NCI-H2029 treated with DMSO at 0.1 percent for 48 hours (cell line): ENCODE measurements at regions not wholly inside any gene's neighbourhood (a gene's known extent, or its start where the extent isn't known, plus 50 kb on each side); places are given as distances from the start of the nearest gene placed in this dataset.
"Not testable (repeated sequence)": the region's sequence is repeated elsewhere in the genome, so short reads cannot be mapped to it uniquely, and the experiment has no call there.

Experiments used
- DNase-seq: peaks from one replicate; lab custom pipeline; 2025; lab: John Stamatoyannopoulos, UW

GRCh38 chr15:92705764-92706163 lies 50.2 kb upstream of the FAM174B start:
- DNase-seq: no peak

DNA sequence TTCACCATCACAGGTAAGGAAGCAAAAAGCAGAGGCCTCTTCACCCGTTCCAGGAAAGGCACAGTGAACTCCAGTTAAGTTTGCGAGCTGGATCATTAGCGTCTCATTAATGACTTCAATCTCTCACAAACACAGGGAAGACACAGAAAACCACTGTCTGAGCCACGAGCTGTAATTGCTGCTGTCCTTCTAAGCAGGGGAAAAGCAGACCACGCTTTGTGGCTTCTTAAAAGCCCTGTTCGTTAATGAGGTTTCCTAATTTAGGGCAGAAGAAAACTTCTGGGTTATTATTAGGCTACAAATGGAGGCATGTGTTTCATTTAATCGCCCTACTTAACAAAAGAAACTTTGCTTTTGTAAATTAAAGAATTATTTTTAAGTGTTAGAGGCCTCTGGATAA lies 50.6 kb upstream of the FAM174B start:
- no peak for DNase-seq

GRCh38 chr15:92707880-92708551 lies 52.4 kb upstream of the FAM174B start:
- no peak for DNase-seq

DNA sequence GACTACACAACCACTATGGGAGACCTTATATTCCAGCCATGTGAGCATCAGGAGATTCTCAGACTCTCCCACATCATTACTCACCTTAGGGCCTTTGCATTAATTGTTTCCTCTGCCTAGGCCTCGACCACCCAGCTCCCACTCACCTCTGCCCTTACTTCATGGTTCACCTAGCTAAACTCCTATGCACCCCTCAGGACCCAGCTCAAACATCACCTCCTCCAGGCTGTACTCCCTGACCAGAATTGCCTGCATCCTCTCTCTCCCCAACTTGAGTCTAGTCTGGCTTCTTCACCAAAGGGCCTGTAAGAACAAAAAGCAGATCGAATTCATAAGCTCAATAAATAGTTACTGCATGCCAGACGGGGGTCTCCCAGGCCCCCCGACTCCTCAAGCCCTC lies 53.1 kb upstream of the FAM174B start:
- no peak for DNase-seq

- no peak for DNase-seq
Measured at GRCh38 chr15:92709110-92709790, 53.7 kb upstream of the FAM174B start.

GRCh38 chr15:92711457-92711831 lies 55.9 kb upstream of the FAM174B start:
- DNase-seq: no peak

DNA sequence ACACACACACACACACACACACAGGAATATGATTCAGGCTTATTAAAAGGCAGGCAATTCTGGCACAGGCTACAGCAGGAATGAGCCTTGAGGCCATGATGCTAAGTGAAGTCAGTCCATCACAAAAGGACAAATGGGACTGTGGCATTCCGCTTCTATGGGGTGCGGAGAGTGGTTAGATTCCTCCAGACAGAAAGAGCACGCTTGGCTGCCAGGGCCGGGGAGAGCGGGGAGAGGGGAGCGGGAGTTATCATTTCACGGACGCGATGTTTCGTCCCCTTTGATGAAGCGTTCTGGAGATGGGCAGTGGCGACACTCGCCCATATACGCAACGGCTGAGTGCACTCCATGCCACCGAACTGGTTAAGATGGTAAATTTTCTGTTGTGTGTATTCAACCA lies 58.5 kb upstream of the FAM174B start:
- DNase-seq: no peak

DNA sequence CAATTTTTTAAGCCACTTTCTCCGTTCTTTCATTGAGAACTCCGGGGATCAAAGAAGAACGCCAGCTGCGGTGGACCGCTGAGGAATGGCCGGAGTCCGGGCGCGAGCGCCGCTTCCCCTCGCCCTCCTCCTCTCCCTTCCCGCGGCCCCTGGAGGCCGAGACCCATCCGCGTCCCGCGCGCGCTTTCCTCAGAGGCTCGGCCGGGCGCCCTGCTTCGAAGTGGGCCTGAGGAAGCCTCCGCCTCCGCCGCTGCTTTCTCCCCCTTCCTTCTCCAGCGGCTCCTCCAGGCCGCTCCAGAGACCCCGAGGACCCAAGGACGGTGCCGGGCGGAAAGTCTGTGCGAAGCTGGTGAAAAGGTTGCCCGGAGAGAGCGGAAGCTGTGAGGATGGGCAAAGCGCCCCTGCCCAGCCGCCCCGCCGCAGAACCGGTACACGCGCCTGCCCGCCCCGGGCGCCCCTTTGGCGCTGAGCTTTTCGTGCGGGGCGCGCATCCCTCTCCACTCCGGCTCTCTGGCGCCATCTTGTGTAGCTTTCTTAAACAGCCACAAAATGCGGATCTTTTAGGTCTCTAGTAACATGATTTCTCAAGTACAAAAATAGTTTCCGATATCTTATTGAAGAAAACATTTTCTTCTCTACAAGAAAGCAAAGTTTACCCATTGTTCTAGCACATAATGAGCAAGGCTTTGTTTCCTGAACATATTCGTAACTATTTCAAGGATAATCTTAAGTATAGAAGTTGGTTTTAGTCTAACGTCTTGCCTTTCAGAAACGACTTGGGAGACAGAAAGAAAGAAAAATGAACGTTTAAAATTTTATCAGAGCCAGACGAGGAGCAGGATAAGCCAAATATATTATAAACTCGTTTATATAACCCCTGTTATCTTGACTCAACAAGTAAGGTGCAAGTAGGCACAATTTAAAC lies 59.2 kb upstream of the FAM174B start:
- DNase-seq: no peak

DNA sequence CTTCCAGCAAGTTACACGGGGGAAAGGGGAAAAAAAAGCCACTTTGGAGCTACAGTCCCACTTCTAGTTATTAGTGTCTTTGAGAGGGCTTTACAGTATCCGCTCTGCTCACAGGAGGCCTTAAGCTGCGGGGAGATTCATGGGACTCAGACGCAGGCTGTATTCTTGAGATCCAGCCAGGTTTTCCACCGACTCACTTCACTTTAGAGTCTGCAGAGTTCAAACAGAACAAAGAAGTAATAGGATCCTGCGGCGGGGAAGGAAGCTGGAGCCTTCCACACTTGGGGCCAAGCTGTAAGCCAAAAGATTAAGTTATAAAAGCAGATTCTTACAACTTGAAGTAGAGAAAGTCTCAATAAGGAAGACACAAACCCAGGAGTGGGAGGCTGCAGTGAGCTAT lies 60.2 kb upstream of the FAM174B start:
- no peak for DNase-seq

- no peak for DNase-seq
Measured at GRCh38 chr15:92719021-92719420, 63.4 kb upstream of the FAM174B start.

- no peak for DNase-seq
Measured at GRCh38 chr15:92724144-92724543, 68.6 kb upstream of the FAM174B start.

DNA sequence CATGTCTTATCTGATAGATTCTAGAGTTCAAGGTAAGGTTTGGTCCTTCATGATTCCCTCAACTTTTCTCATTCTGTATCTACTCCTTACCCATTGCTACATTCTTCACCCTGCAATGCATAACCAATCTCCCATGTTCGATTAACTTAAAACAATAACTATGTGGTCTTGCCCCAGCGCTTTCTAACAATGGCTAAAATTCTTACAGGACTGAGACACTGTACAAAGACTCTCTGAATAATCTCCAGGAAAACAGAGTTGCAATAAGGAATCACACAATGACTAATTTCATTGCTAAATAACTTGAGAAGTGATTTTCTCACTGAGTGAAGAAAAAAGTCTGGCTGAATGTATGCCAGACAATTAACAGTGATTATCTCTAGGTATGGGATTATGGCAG lies 69.6 kb upstream of the FAM174B start:
- no peak for DNase-seq

DNA sequence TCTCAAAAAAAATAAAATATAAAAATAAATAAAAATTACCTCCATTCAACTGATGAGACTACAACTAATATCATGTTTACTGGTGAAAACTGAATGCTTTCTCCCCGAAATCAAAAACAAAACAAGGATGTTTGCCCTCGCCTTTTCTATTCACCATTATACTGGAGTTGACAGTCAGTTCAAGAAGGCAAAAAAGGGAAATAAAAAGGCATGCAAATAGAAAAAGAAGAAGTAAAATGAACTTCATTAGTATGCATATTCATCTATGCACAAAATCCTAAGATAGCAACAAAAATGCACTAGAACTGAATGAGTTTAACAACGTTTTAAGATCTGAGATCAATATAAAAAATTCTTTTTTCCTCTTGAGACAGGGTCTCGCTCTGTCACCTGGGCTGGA lies 72.7 kb upstream of the FAM174B start:
- no peak for DNase-seq

DNA sequence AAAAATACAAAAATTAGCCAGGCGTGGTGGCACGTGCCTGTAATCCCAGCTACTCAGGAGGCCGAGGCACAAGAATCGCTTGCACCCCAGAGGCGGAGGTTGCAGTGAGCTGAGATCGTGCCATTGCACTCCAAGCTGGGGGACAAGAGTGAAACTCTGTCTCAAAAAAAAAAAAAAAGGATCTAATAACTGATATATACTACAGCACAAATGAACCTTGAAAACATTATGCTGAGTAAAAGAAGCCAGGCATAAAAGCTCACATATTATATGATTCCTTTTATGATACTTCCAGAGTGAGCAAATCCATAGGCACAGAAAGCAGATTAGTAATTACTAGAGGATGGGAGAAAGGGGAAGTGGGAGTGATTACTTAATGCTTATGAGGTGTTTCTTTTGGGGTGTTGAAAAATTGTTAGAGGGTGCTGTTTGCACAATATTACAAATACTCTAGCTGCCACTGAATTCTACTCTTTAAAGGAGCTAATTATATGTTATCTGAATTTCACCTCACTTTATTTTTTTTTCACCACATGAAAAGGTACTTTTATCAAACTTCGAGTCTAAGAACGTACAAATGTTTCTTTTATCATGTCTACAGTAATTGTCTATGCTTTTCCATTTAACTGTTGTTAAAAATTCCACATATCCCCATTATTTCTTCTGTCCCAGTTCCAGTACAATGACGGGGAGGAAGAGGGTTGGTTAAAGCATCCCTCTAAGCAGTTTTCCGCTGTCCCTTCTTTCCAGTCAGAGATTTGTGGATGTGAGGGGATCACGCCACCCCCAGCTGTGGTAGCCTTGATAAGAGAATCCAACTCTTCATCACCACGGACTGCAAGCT lies 77.7 kb upstream of the FAM174B start:
- no peak for DNase-seq

DNA sequence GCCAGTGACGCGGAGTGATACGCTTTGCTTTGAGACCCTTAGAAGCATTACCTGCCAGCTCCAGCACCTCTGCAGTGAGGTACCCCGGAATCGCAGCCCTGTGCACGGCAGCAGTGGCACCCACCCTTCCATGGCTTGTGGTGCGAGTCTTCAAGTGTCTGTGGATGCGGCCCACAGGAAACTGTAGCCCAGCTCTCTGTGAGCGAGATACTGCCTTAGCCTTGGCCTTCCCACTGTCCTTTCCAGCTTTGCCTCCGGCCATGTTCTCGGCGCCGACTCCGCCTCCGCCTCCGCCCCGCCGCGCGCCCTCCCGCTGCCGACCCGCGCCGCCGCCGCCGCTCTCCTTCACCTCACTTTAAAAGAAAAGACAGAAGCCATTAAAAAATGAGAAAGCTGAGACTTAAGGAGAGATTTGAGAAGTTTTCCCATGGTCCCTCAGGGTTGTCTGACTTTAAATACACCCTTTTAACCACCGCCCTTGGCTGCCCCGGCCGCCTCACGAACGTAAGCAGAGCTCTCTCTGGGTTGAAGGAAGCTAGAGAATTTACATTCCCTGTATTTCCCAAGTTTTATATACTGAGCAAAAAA lies 78.5 kb upstream of the FAM174B start:
- DNase-seq: no peak

GRCh38 chr15:92739246-92739645 lies 83.7 kb upstream of the FAM174B start:
- DNase-seq: not testable (repeated sequence)

DNA sequence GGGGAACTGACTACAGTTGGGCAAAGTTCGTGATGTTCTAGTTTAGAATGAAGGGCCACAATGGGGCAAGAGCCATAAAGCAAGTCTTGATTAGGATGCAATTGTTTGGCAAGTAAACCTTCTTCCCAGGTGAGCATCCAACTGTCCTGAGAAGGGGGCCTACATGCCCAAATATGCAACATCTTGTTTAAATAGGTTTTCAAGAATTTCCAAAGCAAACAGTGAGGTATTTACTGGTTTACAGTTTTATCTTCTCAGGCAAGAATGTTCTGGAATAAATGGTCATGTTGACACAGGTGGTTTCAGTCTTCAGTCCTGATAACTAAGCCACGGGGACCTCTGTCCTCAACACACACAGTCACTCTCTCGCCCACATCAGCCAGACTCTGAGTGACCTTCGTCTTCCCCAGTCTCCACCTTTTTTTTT lies 90.3 kb upstream of the FAM174B start:
- no peak for DNase-seq

GRCh38 chr15:92747047-92747446 lies 91.5 kb upstream of the FAM174B start:
- DNase-seq: no peak

- no peak for DNase-seq
Measured at GRCh38 chr15:92749216-92749615, 93.6 kb upstream of the FAM174B start.

GRCh38 chr15:92749946-92750345 lies 94.4 kb upstream of the FAM174B start:
- no peak for DNase-seq

DNA sequence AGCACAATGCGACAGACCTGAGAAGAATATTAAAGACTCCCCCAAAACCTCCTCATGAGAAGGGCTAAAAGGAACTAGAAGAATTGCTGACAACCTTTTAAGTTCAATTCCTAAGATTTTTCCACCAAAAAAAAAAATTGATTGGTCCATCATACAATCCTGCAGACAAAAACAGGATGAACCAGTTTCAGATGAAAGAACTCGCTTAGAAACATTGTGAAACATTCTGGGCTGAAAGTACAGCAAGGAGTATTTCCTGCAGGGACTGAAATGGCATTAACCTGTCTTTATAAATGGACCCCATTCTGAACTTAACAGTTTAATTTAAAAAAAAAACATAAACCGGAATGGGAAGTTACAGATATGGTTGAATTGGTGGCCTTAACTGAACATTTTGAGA lies 96.0 kb upstream of the FAM174B start:
- no peak for DNase-seq

GRCh38 chr15:92753591-92753990 lies 98.0 kb upstream of the FAM174B start:
- no peak for DNase-seq
